ENCODE measurements at regions not wholly inside any gene's neighbourhood (a gene's known extent, or its start where the extent isn't known, plus 50 kb on each side); places are given as distances from the start of the nearest gene placed in this dataset.

DNA sequence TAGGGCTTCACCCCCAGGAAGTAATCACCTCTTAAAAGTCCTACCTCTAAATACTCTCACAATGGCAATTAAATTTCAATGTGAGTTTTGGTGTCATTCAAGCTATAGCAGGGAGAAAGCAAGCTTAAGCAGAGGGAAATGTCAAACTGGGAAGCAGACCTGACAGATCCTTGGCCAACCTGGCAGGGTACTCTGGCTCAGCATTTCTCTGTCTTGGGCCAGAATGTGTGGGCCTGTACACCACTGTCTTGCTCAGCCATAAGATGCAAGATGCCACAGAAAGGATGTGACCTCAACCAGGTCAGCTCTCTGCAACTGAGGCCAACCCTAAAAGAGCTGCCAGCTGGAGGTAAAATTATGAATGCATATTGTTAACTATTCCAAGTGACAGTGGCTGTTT, 130.6 kb upstream of the CMC1 start:
- TF ChIP-seq, protein P1, sequence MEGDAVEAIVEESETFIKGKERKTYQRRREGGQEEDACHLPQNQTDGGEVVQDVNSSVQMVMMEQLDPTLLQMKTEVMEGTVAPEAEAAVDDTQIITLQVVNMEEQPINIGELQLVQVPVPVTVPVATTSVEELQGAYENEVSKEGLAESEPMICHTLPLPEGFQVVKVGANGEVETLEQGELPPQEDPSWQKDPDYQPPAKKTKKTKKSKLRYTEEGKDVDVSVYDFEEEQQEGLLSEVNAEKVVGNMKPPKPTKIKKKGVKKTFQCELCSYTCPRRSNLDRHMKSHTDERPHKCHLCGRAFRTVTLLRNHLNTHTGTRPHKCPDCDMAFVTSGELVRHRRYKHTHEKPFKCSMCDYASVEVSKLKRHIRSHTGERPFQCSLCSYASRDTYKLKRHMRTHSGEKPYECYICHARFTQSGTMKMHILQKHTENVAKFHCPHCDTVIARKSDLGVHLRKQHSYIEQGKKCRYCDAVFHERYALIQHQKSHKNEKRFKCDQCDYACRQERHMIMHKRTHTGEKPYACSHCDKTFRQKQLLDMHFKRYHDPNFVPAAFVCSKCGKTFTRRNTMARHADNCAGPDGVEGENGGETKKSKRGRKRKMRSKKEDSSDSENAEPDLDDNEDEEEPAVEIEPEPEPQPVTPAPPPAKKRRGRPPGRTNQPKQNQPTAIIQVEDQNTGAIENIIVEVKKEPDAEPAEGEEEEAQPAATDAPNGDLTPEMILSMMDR (IDR thresholded peaks at IDR 0.05 in 4 of 5, conservative IDR thresholded peaks at IDR 0.05 in 1 of 5) = no peak
- no peak for TF ChIP-seq POLR2A (IDR thresholded peaks at IDR 0.05)

All from gastrocnemius medialis (tissue), 4 donors.